ENCODE measurements at regions not wholly inside any gene's neighbourhood (a gene's known extent, or its start where the extent isn't known, plus 50 kb on each side); places are given as distances from the start of the nearest gene placed in this dataset.

- ATAC-seq (no peak), DNase-seq (no peak)
- TF ChIP-seq CTCF (IDR thresholded peaks at IDR 0.05 in 4 of 5, conservative IDR thresholded peaks at IDR 0.05 in 1 of 5) (no peak), POLR2A (IDR thresholded peaks at IDR 0.05) (no peak)
- H3K4me1 ChIP-seq = no peaks in the 10 kb centered on the region
- no peaks in the 10 kb centered on the region for H3K36me3 ChIP-seq
- no peaks in the 10 kb centered on the region for H3K27me3 ChIP-seq
- H3K27ac ChIP-seq = no peak overlapping the region
- no peak overlapping the region for H3K4me3 ChIP-seq
- H3K9me3 ChIP-seq = no peaks in the 10 kb centered on the region
- in situ Hi-C loops (cut with MboI; ENCODE audit: low sequenced_read_pairs in 4 of 4) = no loop called here
- intact Hi-C loops (cut with DNase I; ENCODE audit: low total_unique reads) = no loop called here
These were observed 996.3 kb downstream of the TAF11L14 start for GRCh38 chr5:18630458-18631045.

- ATAC-seq (no peak), DNase-seq (no peak)
- no peak overlapping the region for H3K4me3 ChIP-seq
- TF ChIP-seq CTCF (IDR thresholded peaks at IDR 0.05 in 4 of 5, conservative IDR thresholded peaks at IDR 0.05 in 1 of 5) (no peak), POLR2A (IDR thresholded peaks at IDR 0.05) (no peak)
- no peaks in the 10 kb centered on the region for H3K4me1 ChIP-seq
- no peak overlapping the region for H3K27ac ChIP-seq
- no peaks in the 10 kb centered on the region for H3K9me3 ChIP-seq
- in situ Hi-C loops (cut with MboI; ENCODE audit: low sequenced_read_pairs in 4 of 4) = no loop called here
- no peaks in the 10 kb centered on the region for H3K36me3 ChIP-seq
- intact Hi-C loops (cut with DNase I; ENCODE audit: low total_unique reads) = no loop called here
- no peaks in the 10 kb centered on the region for H3K27me3 ChIP-seq
These were observed 1018.4 kb downstream of the TAF11L14 start for GRCh38 chr5:18652404-18653215.

GRCh38 chr5:18653216-18653752 lies 1019.0 kb downstream of the TAF11L14 start:
- H3K4me1 ChIP-seq = no peaks in the 10 kb centered on the region
- H3K27me3 ChIP-seq = no peaks in the 10 kb centered on the region
- TF ChIP-seq CTCF (IDR thresholded peaks at IDR 0.05 in 4 of 5, conservative IDR thresholded peaks at IDR 0.05 in 1 of 5) = no peak
- TF ChIP-seq POLR2A (IDR thresholded peaks at IDR 0.05) = no peak
- H3K9me3 ChIP-seq = no peaks in the 10 kb centered on the region
- no peak for DNase-seq
- H3K4me3 ChIP-seq = no peak overlapping the region
- intact Hi-C loops (cut with DNase I; ENCODE audit: low total_unique reads) (no loop called here), in situ Hi-C loops (cut with MboI; ENCODE audit: low sequenced_read_pairs in 4 of 4) (no loop called here)
- ATAC-seq = no peak
- no peak overlapping the region for H3K27ac ChIP-seq
- no peaks in the 10 kb centered on the region for H3K36me3 ChIP-seq

GRCh38 chr5:18660511-18660910 lies 1026.3 kb downstream of the TAF11L14 start:
- Histone ChIP-seq H3K4me3 (no peak overlapping the region), H3K36me3 (no peaks in the 10 kb centered on the region), H3K4me1 (no peaks in the 10 kb centered on the region), H3K27ac (no peak overlapping the region), H3K27me3 (no peaks in the 10 kb centered on the region), H3K9me3 (no peaks in the 10 kb centered on the region)
- in situ Hi-C loops (cut with MboI; ENCODE audit: low sequenced_read_pairs in 4 of 4) (no loop called here), intact Hi-C loops (cut with DNase I; ENCODE audit: low total_unique reads) (no loop called here)
- ATAC-seq (no peak), DNase-seq (no peak)
- TF ChIP-seq CTCF (IDR thresholded peaks at IDR 0.05 in 4 of 5, conservative IDR thresholded peaks at IDR 0.05 in 1 of 5) = no peak
- no peak for TF ChIP-seq POLR2A (IDR thresholded peaks at IDR 0.05)
